HG03097 (cell line): ENCODE measurements at regions not wholly inside any gene's neighbourhood (a gene's known extent, or its start where the extent isn't known, plus 50 kb on each side); places are given as distances from the start of the nearest gene placed in this dataset.
A peak's percentile ranks its signal among the peaks of the same experiment; 100 is the strongest.

Experiments
- ATAC-seq: cut with Tn5 transposase; IDR thresholded peaks from one replicate; pipeline ENCODE4 v1.9.1; 2021; ENCODE audit not compliant: unreplicated experiment, low FRiP score

DNA sequence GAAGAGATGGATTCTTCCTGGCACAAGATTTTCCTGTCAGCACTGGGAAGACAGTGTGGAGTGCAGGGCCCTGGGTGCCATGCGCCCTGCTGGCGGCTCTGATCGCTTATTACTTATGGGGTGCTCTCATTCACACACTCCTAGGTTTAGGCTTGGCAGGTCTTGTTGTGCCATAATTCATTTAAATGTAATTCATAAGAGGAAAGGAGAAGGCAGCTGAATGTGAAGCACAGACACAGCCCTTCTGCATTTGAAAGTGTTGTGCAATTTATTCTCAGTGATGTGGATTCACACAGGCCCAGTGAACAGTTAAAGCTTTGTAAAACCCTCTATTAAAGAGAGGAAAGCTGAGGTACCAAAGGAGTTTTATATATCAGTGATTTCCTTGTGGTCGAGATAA, 249.7 kb downstream of the C4orf33 start:
- no peak for ATAC-seq

GRCh38 chr4:129346036-129346435, 250.1 kb downstream of the C4orf33 start:
- ATAC-seq, result no peak

- ATAC-seq, result no peak
Observed at GRCh38 chr4:129346734-129347133, 250.8 kb downstream of the C4orf33 start.

- ATAC-seq, result no peak
Observed at GRCh38 chr4:129350834-129351721, 255.1 kb downstream of the C4orf33 start.

- no peak for ATAC-seq
Observed at GRCh38 chr4:129352480-129352879, 256.5 kb downstream of the C4orf33 start.

GRCh38 chr4:129353490-129353889, 257.5 kb downstream of the C4orf33 start:
- no peak for ATAC-seq

GRCh38 chr4:129355031-129355430, 259.1 kb downstream of the C4orf33 start:
- no peak for ATAC-seq

- ATAC-seq, result no peak
Observed at GRCh38 chr4:129355516-129355915, 259.6 kb downstream of the C4orf33 start.

DNA sequence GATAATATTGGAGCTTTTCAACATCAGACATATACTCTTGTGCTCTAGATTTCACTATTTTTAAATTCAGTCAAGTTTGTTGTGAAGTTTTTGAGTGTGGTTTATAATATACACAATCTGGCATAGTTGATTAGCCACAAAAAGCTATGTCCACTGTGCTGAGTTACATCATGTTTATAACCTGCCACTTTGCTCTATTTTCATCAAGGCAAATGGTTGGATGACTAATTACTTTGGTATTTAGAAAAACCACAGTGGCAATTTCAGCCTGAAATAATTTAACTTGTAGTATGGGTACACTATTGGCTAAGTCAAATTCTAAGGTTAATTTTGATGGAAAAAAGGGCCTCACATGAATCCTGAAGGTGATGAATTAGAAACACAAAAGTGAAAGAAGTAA, 262.6 kb downstream of the C4orf33 start:
- ATAC-seq, result no peak

- no peak for ATAC-seq
Observed at GRCh38 chr4:129359461-129359860, 263.5 kb downstream of the C4orf33 start.

DNA sequence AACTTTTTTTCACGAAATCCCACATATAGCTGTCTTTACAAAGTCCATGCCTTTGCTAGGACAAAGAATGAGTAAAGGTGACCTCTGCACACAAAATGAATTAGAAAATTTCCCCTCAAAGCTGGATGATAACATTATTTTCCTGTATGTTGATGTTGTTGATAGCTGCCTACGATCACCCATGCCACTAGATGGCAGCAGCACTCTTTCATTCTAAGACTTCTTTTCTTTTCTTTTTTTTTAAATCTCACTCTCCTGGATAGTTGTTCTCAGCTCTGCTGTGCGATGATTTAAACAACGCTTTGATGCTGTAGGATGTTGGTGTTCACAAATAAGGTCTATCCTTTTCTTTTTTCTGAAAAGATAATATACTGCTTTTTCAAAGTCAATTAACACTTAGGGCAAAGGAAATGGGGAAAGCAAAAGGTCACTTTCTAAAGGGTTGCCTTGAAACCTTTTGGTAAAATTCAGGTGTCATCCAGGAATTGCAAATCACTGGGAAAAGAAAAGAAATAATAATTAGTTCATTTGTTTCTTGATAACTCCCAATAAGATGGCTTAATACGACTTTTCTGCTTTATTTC, 266.8 kb downstream of the C4orf33 start:
- ATAC-seq, result peak; percentile 76

GRCh38 chr4:129364747-129365452, 268.9 kb downstream of the C4orf33 start:
- no peak for ATAC-seq

DNA sequence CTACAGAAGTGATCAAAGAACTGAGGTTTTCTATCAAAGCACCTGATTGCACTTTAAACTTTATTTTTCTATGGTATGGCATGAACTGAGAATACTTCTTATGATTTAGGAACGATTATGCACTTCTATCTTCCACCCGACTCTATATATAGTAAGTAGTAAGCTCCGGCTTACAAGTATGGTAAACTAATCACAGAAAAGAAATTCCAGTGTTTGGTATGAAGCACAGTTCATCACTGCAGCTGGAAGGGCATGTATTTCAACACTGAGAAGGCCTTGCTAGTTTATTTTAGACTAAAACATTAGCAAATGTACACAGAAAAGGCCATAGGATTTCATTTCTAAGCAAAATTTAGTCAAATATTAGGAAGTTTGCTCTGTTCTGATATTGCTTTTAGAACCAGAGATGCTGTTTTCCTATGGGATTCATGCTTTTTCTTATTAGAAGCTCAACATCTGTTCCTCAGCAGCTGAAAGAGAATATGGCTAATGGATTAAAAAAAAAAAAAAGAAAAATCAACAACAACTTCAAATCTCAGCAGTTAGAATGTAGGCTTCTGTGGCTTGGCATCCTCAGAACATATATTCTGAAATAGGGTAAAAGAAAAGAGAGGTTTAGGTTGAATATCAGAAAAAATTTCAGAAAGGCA, 273.5 kb downstream of the C4orf33 start:
- no peak for ATAC-seq

GRCh38 chr4:129371065-129371464, 275.1 kb downstream of the C4orf33 start:
- no peak for ATAC-seq

GRCh38 chr4:129371926-129372325, 276.0 kb downstream of the C4orf33 start:
- no peak for ATAC-seq

- ATAC-seq, result no peak
Observed at GRCh38 chr4:129377131-129377845, 281.3 kb downstream of the C4orf33 start.

DNA sequence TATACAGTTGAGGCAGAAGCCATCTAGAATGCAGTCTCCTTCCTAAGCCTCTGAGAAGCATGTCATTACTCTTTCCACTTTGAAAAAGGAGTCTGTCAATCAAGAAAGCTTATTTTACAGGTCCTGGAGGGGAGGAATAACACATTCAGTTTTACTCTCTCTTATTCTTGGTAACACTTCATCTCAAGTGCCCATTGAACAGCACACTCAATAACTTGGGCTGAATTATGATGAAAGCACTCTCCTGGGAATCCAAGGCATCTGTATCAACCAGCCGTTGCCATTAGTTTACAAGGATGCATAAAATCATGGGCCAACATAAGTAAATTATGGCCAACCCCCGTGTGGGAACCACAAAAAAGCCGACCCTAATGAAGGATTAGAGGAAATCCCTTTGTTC, 282.4 kb downstream of the C4orf33 start:
- no peak for ATAC-seq

DNA sequence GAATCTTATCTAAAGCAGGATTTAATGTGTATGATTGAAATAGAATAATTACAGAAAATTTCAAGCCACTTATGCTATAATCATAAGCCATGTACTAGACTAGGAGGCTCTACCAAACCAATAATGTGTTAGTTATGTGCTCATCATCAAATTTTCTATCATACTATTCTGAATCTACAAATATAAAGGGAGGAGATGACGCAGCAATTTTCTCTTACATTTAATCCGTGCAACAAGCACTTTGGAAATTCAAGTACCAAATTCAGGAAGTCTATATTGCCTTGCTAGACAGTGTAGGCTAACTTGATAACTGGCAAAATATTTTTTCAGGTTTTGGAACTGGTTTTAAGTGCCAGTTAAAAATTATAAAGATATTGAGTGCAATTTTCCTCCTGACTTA, 283.5 kb downstream of the C4orf33 start:
- ATAC-seq, result no peak

DNA sequence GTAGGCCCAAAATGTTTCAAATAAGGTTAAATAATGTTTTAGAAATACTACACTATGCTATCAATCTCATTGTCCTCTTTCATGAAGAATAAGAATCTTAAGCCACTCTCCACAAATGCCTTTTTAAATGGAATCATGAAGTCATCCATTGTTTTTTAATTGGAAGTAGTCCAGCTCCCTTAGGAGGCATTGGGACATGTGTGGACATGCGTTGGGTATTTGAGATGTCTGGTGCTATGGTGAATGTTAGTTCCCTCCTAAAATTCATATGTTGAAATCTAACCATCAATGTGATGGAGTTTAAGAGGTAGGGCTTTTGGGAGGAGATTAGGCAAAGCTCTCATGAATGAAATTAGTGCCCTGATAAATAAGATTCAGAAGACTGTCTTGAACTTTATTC, 289.0 kb downstream of the C4orf33 start:
- ATAC-seq, result no peak

DNA sequence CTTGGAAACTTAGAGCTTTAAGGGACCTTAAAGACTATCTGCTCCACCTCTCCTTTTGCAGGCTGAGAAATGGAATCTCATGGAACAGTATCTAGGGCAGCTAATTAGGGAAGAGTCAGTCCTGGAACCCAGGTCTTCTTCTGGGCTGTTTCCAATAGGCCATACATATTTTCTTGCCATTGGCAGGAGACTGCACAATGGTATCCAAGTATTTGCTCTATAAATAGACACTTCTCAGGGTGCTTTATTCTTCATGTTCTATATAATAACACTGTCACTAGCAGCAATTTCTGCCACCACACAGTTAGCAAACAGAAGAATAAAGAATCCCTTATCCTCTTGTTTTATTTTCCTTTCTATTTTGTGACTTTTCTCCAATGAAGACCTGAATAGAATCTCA, 291.7 kb downstream of the C4orf33 start:
- no peak for ATAC-seq
